NCI-H1417 treated with DMSO at 0.1 percent for 48 hours (cell line): ENCODE measurements at regions not wholly inside any gene's neighbourhood (a gene's known extent, or its start where the extent isn't known, plus 50 kb on each side); places are given as distances from the start of the nearest gene placed in this dataset.
"Not testable (repeated sequence)": the region's sequence is repeated elsewhere in the genome, so short reads cannot be mapped to it uniquely, and the experiment has no call there.

Experiments used
- DNase-seq: peaks from one replicate; lab custom pipeline; 2025; lab: John Stamatoyannopoulos, UW

- no peak for DNase-seq
Measured at GRCh38 chr12:90502070-90502469, 452.9 kb downstream of the CCER1 start.

- DNase-seq = no peak
Measured at GRCh38 chr12:90501412-90501811, 453.6 kb downstream of the CCER1 start.

- no peak for DNase-seq
Measured at GRCh38 chr12:90499795-90500194, 455.2 kb downstream of the CCER1 start.

GRCh38 chr12:90497923-90498545 lies 456.9 kb downstream of the CCER1 start:
- no peak for DNase-seq

- DNase-seq = no peak
Measured at GRCh38 chr12:90490355-90490754, 464.6 kb downstream of the CCER1 start.

- no peak for DNase-seq
Measured at GRCh38 chr12:90489141-90489540, 465.8 kb downstream of the CCER1 start.

GRCh38 chr12:90485560-90485959 lies 469.4 kb downstream of the CCER1 start:
- DNase-seq = no peak

- no peak for DNase-seq
Measured at GRCh38 chr12:90484094-90484493, 470.9 kb downstream of the CCER1 start.

GRCh38 chr12:90481748-90482147 lies 473.2 kb downstream of the CCER1 start:
- DNase-seq = no peak

- no peak for DNase-seq
Measured at GRCh38 chr12:90479237-90479636, 475.7 kb downstream of the CCER1 start.

GRCh38 chr12:90473831-90474230 lies 481.1 kb downstream of the CCER1 start:
- no peak for DNase-seq

GRCh38 chr12:90460681-90461080 lies 494.3 kb downstream of the CCER1 start:
- DNase-seq = no peak

GRCh38 chr12:90456248-90456647 lies 498.7 kb downstream of the CCER1 start:
- DNase-seq = no peak

GRCh38 chr12:90455756-90456155 lies 499.2 kb downstream of the CCER1 start:
- no peak for DNase-seq

GRCh38 chr12:90449611-90450010 lies 505.4 kb downstream of the CCER1 start:
- no peak for DNase-seq

GRCh38 chr12:90443466-90443865 lies 511.5 kb downstream of the CCER1 start:
- not testable (repeated sequence) for DNase-seq

- no peak for DNase-seq
Measured at GRCh38 chr12:90441431-90441830, 513.5 kb downstream of the CCER1 start.

GRCh38 chr12:90428881-90429280 lies 526.1 kb downstream of the CCER1 start:
- no peak for DNase-seq

GRCh38 chr12:90428465-90428864 lies 526.5 kb downstream of the CCER1 start:
- DNase-seq = no peak

GRCh38 chr12:90423965-90424364 lies 531.0 kb downstream of the CCER1 start:
- DNase-seq = no peak

- DNase-seq = no peak
Measured at GRCh38 chr12:90410962-90411361, 544.0 kb downstream of the CCER1 start.

- no peak for DNase-seq
Measured at GRCh38 chr12:90407841-90408240, 547.1 kb downstream of the CCER1 start.

- DNase-seq = no peak
Measured at GRCh38 chr12:90404071-90404470, 550.9 kb downstream of the CCER1 start.

GRCh38 chr12:90401185-90401584 lies 553.8 kb downstream of the CCER1 start:
- no peak for DNase-seq

- DNase-seq = no peak
Measured at GRCh38 chr12:90399357-90399756, 555.6 kb downstream of the CCER1 start.
